Fibroblast of pulmonary artery (primary cell): ENCODE measurements at regions not wholly inside any gene's neighbourhood (a gene's known extent, or its start where the extent isn't known, plus 50 kb on each side); places are given as distances from the start of the nearest gene placed in this dataset.

Experiments used
- DNase-seq: peaks from one replicate; pipeline ENCODE4 v3.0.0-alpha.2; 2010; ENCODE audit warnings: low read depth
- H3K4me3 ChIP-seq: replicated peaks from 2 replicates; pipeline ENCODE4 v1.5.1; 2011; ENCODE audit warnings: low read depth, mild to moderate bottlenecking, control low read depth, low read length, moderate library complexity
- CTCF ChIP-seq: IDR thresholded peaks from 2 replicates; pipeline ENCODE4 v1.5.1; 2011; ENCODE audit warnings: mild to moderate bottlenecking, control low read depth, low read length, inconsistent platforms; ENCODE audit errors: missing control alignments

GRCh38 chr7:86963599-86964230, 95.7 kb downstream of the ELAPOR2 start:
- H3K4me3 ChIP-seq: no peak overlapping the region
- DNase-seq: no peak
- TF ChIP-seq CTCF: no peak

- H3K4me3 ChIP-seq: no peak overlapping the region
- DNase-seq: no peak
- TF ChIP-seq CTCF: no peak
These were observed 96.8 kb downstream of the ELAPOR2 start for GRCh38 chr7:86962623-86963022.

DNA sequence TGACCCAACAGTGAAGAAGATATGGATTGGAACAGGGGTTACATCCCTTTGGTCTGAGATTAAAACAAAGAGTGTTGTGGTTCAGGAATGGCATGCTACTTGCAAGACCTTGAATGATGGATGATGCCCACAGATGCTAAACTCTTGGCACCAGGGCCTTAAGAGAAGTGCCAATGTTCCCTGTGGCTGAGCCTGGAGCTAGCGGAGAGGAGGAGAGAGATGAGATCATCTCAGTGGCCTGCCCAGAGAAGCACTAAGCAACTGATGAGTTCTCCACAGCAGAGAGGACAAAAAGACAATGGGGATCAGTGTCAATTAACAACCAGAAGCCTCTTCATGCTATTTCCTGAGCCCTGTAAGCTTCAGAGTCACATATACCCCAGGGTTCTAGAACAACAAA, 97.8 kb downstream of the ELAPOR2 start:
- no peak for DNase-seq
- TF ChIP-seq CTCF: no peak
- H3K4me3 ChIP-seq: no peak overlapping the region

GRCh38 chr7:86958380-86958779, 101.1 kb downstream of the ELAPOR2 start:
- no peak for DNase-seq
- no peak for TF ChIP-seq CTCF
- no peak overlapping the region for H3K4me3 ChIP-seq

- TF ChIP-seq CTCF: no peak
- H3K4me3 ChIP-seq: no peak overlapping the region
- DNase-seq: no peak
These were observed 102.9 kb downstream of the ELAPOR2 start for GRCh38 chr7:86956567-86956966.

GRCh38 chr7:86955895-86956503, 103.5 kb downstream of the ELAPOR2 start:
- no peak for TF ChIP-seq CTCF
- no peak for DNase-seq
- no peak overlapping the region for H3K4me3 ChIP-seq

DNA sequence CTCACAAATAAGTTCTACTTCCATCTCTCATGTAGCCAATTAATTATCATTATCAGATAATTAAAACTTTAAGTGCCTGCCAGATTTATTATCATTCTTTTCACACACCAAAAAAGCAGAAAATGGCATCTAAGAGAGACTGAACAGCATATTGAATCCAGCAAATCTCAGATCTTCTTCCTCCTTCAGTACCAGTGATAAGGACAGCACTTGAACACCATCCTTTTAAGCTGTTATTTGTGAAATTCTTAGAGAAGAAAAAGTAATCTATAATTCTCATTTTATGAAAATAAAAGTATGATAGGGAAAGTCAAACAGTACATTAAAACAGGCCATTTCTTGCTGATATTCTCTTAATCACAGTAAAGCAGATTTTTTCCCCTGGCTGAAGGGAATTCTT, 104.5 kb downstream of the ELAPOR2 start:
- no peak overlapping the region for H3K4me3 ChIP-seq
- TF ChIP-seq CTCF: no peak
- DNase-seq: no peak
